Caco-2 (cell line): ENCODE measurements at regions not wholly inside any gene's neighbourhood (a gene's known extent, or its start where the extent isn't known, plus 50 kb on each side); places are given as distances from the start of the nearest gene placed in this dataset.

Experiments
- BruUV-seq: library from RNA; stranded (reverse); fragments of 400-500 nt; replicated peaks from 2 replicates; lab custom pipeline; 2021; lab: Mats Ljungman, UMichigan
- CTCF ChIA-PET: fragments of 300-600 bp; sonication (Branson Sonifier 250); formaldehyde crosslinking; loops from one replicate; lab custom pipeline; 2022; ENCODE audit warnings: antibody characterized with exemption; lab: Charles Lee
- POLR2A ChIA-PET: fragments of 300-600 bp; sonication (Branson Sonifier 250); formaldehyde crosslinking; loops from one replicate; lab custom pipeline; 2022; ENCODE audit warnings: antibody characterized with exemption; lab: Charles Lee
- DNase-seq, 2 experiments: peaks; one replicate each; pipeline versions ENCODE4 v3.0.0 to v3.0.0-alpha.2; 2020 to 2022
- H3K27me3 ChIP-seq: replicated peaks from 2 replicates; pipeline ENCODE4 v1.6.0; 2011; ENCODE audit warnings: low read length; ENCODE audit not compliant: control insufficient read depth, insufficient read depth
- H3K36me3 ChIP-seq: 2 replicates; pipeline ENCODE4 v1.5.1; 2011; ENCODE audit warnings: low read length; ENCODE audit not compliant: control insufficient read depth, insufficient read depth
- H3K4me1 ChIP-seq: fragments of 250-450 bp; sonication (Bioruptor Pico); 2 replicates; pipeline ENCODE4 v1.5.1; 2020; ENCODE audit warnings: mild to moderate bottlenecking
- H3K4me3 ChIP-seq: 2 replicates; pipeline ENCODE4 v1.5.1; 2011; ENCODE audit warnings: low read depth, mild to moderate bottlenecking, control low read depth, low read length
- H3K9me3 ChIP-seq: fragments of 250-450 bp; sonication (Bioruptor Pico); 2 replicates; pipeline ENCODE4 v1.5.1; 2020; ENCODE audit warnings: mild to moderate bottlenecking, moderate library complexity
- H3K27ac Mint-ChIP-seq: one replicate; pipeline ENCODE4 v1.8.0; 2022; ENCODE audit warnings: mixed read lengths; ENCODE audit not compliant: unreplicated experiment
- H3K27me3 Mint-ChIP-seq: one replicate; pipeline ENCODE4 v1.8.0; 2022; ENCODE audit warnings: mixed read lengths; ENCODE audit not compliant: insufficient read depth, unreplicated experiment
- H3K36me3 Mint-ChIP-seq: one replicate; pipeline ENCODE4 v1.8.0; 2022; ENCODE audit warnings: mild to moderate bottlenecking, mixed read lengths; ENCODE audit not compliant: insufficient read depth, unreplicated experiment
- H3K4me1 Mint-ChIP-seq: one replicate; pipeline ENCODE4 v1.8.0; 2022; ENCODE audit warnings: low read depth, mixed read lengths; ENCODE audit not compliant: unreplicated experiment
- H3K4me3 Mint-ChIP-seq: one replicate; pipeline ENCODE4 v1.8.0; 2022; ENCODE audit warnings: mild to moderate bottlenecking, moderate library complexity, mixed read lengths; ENCODE audit not compliant: unreplicated experiment
- H3K9me3 Mint-ChIP-seq: one replicate; pipeline ENCODE4 v1.8.0; 2022; ENCODE audit warnings: mixed read lengths; ENCODE audit not compliant: unreplicated experiment
- intact Hi-C: fragments of 100-400 bp; cut with micrococcal nuclease; formaldehyde crosslinking; loops from one replicate; pipeline ENCODE4 v1.10.0; 2022; ENCODE audit not compliant: unreplicated experiment
- TF ChIP-seq, protein P1 (sequence below), 2 experiments: fragments of 200-600 bp in 1 of 2; IDR thresholded peaks; 1 replicate in 1 of 2; 2 replicates in 1 of 2; pipeline versions ENCODE4 v1.5.1 to v1.8.0; 2011 to 2022; ENCODE audit warnings: antibody characterized with exemption in 1 of 2, control low read depth in 1 of 2, inconsistent platforms in 1 of 2, low read depth in 1 of 2, low read length in 1 of 2, mild to moderate bottlenecking in 1 of 2, moderate library complexity in 1 of 2; ENCODE audit not compliant: insufficient read depth in 1 of 2, severe bottlenecking in 1 of 2, unreplicated experiment in 1 of 2

DNA sequence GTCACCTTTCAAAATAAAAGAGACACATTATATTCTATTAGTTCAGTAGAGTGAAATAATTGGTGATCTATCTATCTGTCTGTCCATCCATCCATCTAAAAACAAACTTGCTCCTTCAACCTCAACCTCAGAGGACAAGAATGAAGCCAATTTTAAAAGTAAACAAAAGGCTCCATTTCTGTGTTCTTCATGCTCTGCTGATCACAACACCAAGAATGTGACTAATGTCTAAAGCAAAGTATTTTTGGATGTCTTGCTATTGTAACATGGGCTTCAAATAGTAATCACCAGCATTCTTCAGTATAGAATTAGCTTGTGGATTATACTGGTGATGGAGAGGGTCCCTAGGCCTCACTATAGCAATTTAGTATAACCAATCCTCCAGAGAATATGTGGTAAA is 1304.4 kb downstream of the MAT2B start:
- Histone ChIP-seq H3K4me1 (no peaks in the 10 kb centered on the region), H3K36me3 (no peaks in the 10 kb centered on the region), H3K4me3 (no peak overlapping the region), H3K27me3 (no peaks in the 10 kb centered on the region), H3K9me3 (no peaks in the 10 kb centered on the region)
- POLR2A ChIA-PET = no interaction called here
- intact Hi-C loops = no loop called here
- Mint-ChIP-seq H3K27me3 (no peaks in the 10 kb centered on the region), H3K4me3 (no peak overlapping the region), H3K4me1 (no peaks in the 10 kb centered on the region), H3K36me3 (no peaks in the 10 kb centered on the region), H3K9me3 (no peaks in the 10 kb centered on the region), H3K27ac (no peak overlapping the region)
- no peak for DNase-seq
- BruUV-seq = no TSS peak
- TF ChIP-seq, protein P1, sequence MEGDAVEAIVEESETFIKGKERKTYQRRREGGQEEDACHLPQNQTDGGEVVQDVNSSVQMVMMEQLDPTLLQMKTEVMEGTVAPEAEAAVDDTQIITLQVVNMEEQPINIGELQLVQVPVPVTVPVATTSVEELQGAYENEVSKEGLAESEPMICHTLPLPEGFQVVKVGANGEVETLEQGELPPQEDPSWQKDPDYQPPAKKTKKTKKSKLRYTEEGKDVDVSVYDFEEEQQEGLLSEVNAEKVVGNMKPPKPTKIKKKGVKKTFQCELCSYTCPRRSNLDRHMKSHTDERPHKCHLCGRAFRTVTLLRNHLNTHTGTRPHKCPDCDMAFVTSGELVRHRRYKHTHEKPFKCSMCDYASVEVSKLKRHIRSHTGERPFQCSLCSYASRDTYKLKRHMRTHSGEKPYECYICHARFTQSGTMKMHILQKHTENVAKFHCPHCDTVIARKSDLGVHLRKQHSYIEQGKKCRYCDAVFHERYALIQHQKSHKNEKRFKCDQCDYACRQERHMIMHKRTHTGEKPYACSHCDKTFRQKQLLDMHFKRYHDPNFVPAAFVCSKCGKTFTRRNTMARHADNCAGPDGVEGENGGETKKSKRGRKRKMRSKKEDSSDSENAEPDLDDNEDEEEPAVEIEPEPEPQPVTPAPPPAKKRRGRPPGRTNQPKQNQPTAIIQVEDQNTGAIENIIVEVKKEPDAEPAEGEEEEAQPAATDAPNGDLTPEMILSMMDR (IDR thresholded peaks at IDR 0.05; ENCODE audit: insufficient read depth in 1 of 2, low read depth in 1 of 2, low read length in 1 of 2, severe bottlenecking in 1 of 2, unreplicated experiment in 1 of 2) = no peak
- CTCF ChIA-PET = no interaction called here

DNA sequence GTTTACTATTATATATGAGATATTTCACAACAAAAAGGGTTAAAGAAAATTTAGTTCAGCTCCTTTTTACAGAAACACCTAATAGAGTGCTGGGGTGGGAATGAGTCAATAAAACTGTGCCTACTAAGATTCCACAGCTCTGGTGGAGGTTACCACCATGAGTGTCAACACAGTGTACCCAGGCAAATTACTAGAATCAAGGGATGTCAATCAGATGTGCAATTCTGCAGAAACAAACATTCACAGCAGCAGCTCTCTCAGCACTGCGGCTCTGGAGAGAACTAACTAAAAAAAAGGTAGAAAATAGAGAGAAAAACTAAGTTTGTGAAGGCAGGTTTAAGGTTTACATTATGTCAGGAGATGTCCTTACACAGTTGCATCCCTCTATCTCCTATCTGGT is 1313.0 kb downstream of the MAT2B start:
- ChIA-PET POLR2A (no interaction called here), CTCF (no interaction called here)
- Histone ChIP-seq H3K4me1 (no peaks in the 10 kb centered on the region), H3K36me3 (no peaks in the 10 kb centered on the region), H3K27me3 (no peaks in the 10 kb centered on the region), H3K4me3 (no peak overlapping the region), H3K9me3 (no peaks in the 10 kb centered on the region)
- intact Hi-C loops = no loop called here
- Mint-ChIP-seq H3K9me3 (no peaks in the 10 kb centered on the region), H3K27ac (no peak overlapping the region), H3K4me1 (no peaks in the 10 kb centered on the region), H3K4me3 (no peak overlapping the region), H3K27me3 (no peaks in the 10 kb centered on the region), H3K36me3 (no peaks in the 10 kb centered on the region)
- BruUV-seq = no TSS peak
- TF ChIP-seq, protein P1 (IDR thresholded peaks at IDR 0.05; ENCODE audit: insufficient read depth in 1 of 2, low read depth in 1 of 2, low read length in 1 of 2, severe bottlenecking in 1 of 2, unreplicated experiment in 1 of 2) = no peak
- no peak for DNase-seq

DNA sequence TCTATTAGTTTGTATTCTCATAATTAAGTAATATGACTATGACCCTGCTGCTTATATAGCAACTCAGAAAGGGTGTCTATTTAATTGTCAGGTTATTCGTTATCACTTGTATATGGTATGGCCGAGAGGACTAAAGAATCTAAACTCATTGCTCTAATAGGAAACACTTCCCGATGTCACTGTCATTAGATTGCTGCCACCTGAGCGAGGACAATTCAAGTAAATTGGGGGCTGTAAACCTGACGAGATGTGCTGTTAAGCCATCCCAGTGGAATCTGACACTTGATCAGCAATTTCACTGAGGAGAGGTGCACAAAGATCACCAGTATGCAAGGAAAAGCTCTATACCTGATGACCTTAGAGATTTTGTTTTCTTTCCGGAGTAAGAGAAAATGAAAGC is 1319.3 kb downstream of the MAT2B start:
- intact Hi-C loops = no loop called here
- ChIA-PET CTCF (no interaction called here), POLR2A (no interaction called here)
- no peaks in the 10 kb centered on the region for H3K4me1 Mint-ChIP-seq
- no peak for DNase-seq
- H3K36me3 ChIP-seq = no peaks in the 10 kb centered on the region
- H3K4me3 ChIP-seq = no peak overlapping the region
- no TSS peak for BruUV-seq
- no peaks in the 10 kb centered on the region for H3K27me3 Mint-ChIP-seq
- no peaks in the 10 kb centered on the region for H3K27me3 ChIP-seq
- H3K4me3 Mint-ChIP-seq = no peak overlapping the region
- H3K9me3 ChIP-seq = no peaks in the 10 kb centered on the region
- H3K36me3 Mint-ChIP-seq = no peaks in the 10 kb centered on the region
- no peaks in the 10 kb centered on the region for H3K4me1 ChIP-seq
- TF ChIP-seq, protein P1 (IDR thresholded peaks at IDR 0.05; ENCODE audit: insufficient read depth in 1 of 2, low read depth in 1 of 2, low read length in 1 of 2, severe bottlenecking in 1 of 2, unreplicated experiment in 1 of 2) = no peak
- H3K9me3 Mint-ChIP-seq = no peaks in the 10 kb centered on the region
- no peak overlapping the region for H3K27ac Mint-ChIP-seq
